GM18858 (cell line): ENCODE measurements at regions not wholly inside any gene's neighbourhood (a gene's known extent, or its start where the extent isn't known, plus 50 kb on each side); places are given as distances from the start of the nearest gene placed in this dataset.

Experiments used
- ATAC-seq: cut with Tn5 transposase; IDR thresholded peaks from one replicate; pipeline ENCODE4 v1.9.1; 2021; ENCODE audit not compliant: unreplicated experiment

DNA sequence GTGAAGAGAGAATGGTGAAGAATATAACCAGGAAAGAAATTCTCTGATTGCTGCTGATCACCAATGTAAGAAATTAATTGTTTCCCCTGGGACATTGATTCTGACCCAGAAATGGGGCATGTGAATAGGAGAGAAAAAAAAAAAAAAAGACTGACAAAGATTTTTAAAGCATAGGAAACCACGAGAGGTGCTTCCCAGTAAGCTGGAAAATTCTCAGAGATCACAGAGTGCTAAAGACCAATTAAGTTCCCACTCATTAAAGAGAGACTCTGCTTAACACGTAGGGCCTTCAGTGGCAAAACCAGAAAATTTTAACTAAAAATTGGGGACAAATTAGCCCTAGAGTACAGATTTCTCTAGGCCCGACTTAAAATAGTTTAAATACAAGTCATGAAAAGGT lies 604.4 kb downstream of the ARAP2 start:
- no peak for ATAC-seq

DNA sequence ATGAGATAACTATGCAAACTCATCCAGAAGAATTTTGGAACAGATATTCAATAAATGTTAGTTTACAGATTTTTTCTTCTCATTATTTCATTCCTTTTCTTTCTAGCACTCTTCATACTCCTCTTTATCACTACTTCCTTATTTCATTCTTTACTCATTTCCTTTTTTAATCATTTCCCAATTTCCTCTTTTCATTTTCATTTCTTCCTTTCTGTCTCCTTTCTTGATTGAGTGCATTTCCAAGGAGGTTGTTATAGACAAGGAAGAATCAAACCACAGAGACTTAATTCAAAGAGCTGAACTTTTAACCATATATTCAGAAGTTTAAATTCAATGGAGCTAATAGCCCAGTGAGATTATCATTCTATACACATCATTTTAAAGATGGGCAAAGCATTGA lies 600.7 kb downstream of the ARAP2 start:
- ATAC-seq = no peak

DNA sequence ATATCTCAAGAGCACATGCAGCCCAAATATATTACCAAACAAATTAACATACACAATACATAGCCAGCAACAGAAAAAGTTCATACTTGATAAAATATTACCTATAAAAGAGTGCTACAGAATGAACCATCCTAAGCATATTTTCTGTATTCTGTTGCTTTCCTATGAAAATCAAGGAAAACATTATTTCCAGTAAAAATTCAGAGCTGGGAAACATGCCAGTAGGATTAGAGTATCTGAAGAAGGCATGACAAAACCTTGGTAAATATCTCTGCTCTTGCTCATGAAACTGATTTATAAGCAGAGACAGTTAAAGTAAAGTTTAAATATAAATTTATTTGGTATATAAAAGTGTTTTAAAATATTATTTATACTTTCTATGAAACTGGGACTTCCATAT lies 599.7 kb downstream of the ARAP2 start:
- ATAC-seq = no peak

DNA sequence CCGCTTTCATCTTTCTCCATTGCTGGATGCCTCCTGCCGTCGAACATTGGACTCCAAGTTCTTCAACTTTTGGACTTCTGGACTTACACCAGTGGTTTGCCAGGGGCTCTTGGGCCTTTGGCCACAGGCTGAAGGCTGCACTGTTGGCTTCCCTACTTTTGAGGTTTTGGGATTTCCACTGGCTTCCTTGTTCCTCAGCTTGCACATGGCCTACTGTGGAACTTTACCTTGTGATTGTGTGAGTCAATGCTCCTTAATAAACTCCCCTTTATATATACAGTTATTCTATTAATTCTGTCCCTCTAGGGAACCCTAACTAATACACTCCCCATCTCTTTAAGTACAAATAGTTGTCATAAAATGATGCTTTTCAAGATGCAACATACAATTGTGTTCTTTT lies 595.3 kb downstream of the ARAP2 start:
- no peak for ATAC-seq

DNA sequence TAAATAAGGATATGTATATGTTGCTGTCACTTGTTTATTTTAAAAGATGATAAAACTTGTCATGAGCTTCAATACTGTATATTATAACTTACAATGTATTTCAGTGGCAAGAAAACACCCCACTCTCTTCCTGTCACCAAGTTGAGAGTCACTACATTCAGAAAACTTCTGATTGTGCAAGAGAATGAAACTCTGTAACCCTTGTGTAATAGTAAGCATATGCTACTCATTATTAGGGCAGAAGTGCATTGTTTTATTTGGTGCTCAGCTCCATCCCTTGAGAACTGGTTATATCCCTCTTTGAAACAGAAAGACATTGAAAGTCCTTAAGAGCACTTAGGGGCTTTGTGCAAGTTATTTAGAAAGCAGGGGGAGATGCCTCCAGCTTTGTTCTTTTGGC lies 594.5 kb downstream of the ARAP2 start:
- ATAC-seq = no peak

DNA sequence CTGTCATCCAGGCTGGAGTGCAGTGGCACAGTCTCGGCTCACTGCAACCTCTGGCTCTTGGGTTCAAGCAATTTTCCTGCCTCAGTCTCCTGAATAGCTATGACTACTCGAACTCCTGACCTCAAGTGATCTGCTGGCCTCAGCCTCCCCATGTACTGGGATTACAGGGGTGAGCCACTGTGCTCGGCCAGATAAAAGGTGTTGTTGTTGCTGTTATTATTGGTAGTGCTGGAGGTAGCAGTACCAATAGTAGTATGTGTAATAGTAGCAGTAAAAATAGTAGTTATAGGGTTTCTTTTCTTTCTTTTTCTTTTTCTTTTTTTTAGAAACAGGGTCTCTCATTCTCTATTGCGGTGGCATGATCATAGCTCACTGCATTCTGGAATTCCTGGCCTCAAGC lies 592.1 kb downstream of the ARAP2 start:
- no peak for ATAC-seq

DNA sequence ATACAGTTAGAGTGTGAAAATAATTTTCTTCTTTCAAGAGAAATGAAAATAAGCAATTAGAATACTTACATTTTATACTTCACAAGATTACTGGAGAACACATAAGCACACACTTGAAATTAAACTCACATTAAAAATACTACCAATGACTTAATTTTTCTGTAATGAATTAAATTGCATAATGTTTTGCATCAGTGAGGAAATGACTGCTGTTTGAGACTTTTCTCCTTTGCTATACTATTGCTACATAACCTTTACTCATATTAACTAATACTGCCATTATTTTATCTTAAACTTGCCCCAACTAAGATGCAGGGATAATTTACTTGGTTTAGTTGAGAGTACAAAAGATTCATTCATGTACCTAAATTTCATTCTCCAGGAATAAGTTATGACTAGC lies 590.9 kb downstream of the ARAP2 start:
- ATAC-seq = no peak

DNA sequence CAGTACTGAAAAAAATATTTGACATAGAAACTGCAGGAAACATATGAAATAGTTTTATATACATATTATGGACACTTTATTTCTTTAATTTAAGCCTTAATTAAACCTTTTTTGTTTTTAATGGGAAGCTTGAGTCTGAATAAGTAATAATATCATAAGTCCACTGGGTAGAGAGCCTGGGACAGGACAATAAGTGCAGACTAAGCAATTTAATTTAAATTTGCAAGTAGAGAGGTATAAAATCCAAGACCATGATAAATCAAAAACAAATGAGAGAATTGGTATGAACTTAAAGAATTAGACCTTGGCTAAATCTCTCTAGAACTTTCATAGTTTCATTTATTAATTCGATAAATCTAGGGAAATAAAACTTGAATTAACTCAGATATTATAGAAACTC lies 571.2 kb downstream of the ARAP2 start:
- ATAC-seq = no peak

DNA sequence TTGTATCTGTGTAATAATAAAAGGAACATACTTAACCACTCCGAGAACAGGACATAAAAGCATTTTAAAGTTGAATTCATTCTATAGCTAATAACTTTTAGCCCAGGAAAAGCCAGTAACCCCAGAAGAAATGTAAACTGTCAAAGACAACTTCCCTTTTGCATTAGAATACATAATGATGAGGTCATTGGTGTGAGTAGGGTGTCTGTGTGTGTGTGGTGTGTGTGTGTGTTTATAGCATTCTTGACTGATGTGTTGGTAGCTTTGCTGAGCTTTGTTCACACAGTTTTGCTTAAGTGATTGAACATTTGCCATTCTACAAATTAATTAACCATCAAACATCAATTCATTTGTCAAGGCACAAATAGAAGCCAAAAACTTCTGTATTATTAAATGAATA lies 559.6 kb downstream of the ARAP2 start:
- no peak for ATAC-seq

DNA sequence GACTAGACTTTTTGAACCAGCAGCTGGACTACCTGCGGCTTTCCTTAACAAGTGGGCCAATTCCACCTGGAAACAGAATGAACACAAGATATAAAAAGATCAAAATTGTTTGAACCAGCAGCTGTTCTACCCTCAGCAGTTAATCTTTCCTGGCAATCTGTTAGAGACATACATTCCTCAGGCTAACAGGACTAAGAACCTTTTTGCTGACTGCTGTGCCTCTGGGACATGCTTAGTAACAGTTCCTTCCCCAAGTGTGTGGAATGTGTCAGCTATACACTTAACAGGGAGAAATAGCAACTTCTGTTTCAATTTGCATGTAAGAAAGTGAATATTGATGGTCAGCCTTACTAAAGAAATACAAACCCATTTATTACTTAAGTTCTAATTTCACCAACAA lies 554.4 kb downstream of the ARAP2 start:
- ATAC-seq = no peak

DNA sequence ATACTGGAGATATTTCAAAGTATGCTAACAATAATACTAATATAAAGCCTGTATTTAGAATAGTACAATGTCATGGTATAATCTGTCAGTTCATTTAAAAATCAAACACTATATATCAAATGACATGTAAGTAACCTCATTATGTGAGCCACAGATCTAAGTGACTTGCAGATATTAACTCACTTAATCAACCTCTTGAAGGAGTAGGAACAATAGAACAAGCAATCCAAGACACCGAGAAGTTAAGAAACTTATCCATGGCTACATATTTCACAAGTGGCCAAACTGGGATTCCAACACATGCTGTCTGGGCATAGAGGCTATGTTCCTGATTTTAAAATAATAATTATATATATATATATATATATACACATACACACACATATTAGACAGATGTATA lies 554.0 kb downstream of the ARAP2 start:
- ATAC-seq = no peak

DNA sequence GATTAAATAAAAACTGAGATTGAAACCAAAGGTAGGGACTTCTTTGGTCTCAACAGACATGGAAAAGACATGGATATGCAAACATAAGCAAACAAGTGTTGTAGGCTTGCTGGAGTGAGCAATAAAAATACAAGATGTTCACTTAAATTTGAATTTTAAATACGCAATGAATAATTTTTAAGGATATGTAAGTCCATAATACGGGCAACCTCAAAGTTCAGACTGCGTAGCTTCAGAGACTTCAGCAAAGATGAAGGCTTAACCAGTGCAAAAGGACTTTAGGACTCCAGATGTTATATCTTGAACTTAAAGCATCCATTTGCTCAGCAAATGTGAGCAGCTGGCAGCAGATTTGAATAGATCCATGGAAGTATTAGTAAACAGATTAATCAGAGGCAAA lies 549.3 kb downstream of the ARAP2 start:
- ATAC-seq = no peak

DNA sequence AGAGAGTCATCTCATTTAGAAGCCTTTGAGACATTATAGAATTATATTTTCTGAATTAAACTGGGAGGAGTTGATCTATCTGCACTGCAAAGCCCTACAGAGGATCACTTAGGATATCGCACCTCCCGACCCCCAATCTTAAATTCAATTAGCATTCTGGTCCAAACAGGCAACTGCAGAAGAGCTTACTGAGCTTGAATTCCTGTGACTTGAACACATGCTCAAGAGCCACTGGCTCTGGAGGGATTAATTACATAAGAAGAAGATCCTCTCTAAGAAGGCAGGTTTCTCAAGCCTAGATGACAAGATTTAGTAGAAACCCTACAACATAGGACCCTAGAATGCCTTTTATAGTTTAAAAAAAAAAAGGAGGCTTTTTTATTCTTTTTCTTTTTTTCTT lies 548.9 kb downstream of the ARAP2 start:
- ATAC-seq = no peak

DNA sequence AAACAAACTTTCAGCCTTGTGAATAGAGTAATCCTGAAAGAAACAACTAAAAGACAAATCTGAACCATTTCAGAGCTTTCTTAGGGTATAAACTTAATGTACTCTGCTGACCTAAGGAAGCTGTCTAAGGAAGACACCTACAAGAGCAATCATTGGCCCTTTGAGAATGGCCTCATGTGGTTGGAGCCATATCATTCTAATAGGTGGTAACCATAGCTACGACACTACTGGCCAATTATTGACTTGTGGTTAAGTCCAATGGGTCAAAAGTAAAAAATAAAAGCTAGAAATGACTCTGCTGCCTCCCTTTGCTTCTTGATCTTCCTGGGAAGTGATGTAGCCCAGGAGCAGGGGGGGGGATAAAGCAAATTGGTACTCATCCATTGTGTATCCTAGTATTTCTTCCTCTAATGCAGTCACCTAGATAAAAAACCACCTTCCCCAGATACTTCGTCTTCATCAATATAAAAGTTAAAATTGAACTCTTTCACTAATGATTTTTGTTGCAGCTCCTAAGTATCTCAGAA lies 547.0 kb downstream of the ARAP2 start:
- ATAC-seq = peak; percentile 73

DNA sequence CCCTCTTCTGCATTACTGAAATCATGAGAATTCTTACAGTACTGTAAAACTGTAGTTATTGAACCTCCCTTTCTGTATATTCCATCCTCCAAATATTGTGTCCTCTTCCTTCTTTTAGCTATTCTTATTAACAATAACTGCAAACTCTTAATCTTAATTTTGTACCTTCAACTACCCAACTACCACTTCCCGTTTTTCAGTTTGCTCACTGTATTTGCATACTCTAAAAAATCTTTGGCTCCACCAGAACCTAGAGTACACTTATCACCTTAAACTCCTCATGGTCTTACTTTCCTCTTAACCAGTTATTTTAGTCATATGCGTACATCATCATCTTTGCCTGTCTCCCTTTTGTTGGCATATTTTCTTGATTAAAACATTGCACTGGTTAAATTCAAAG lies 543.7 kb downstream of the ARAP2 start:
- no peak for ATAC-seq

DNA sequence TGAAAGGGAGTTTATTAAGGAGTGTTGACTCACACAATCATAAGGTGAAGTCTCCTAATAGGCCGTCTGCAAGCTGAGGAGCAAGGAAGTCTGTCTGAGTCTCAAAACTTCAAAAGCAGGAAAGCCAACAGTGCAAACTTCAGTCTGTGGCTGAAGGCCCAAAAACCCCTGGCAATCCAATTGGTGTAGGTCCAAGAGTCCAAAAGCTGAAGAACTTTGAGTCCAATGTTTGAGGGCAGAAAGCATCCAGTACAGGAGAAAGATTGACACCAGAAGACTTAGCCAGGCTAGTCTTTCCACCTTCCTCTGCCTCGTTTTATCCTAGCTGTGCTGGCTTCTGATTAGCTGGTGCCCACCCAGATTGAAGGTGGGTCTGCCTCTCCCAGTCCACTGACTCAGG lies 535.2 kb downstream of the ARAP2 start:
- no peak for ATAC-seq

DNA sequence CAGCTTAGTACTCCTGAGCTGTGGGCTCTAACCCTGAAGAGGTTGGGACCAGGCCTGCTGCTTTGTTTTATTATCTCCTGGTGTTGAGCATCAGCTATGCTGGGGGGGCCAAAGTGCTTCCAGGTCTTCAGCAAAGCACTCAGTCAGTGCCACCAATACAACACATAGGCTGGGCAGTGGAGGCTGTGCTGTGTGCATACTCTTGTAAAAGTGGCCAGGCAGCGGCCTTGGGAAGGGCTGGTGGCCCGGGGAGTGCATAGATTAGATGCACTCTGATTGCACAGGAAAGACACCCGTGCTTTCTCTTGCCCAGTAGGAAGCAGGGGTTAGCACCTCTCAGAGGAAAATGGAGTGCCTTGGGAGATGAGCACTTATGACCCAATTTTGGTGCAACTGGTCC lies 534.0 kb downstream of the ARAP2 start:
- ATAC-seq = no peak

DNA sequence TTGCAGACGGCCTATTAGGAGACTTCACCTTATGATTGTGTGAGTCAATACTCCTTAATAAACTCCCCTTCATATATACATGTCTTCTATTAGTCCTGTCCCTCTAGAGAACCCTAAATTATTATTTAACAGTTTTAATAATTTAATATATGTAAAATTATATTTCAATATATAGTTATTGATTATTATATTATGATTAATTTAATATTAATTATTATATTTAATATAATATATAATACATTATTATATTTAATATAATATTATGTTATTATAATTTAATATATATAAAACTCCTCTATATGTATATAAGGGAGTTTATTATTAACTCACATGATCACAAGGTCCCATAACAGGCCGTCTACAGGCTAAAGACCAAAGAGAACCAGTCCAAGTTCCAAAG lies 533.2 kb downstream of the ARAP2 start:
- no peak for ATAC-seq

DNA sequence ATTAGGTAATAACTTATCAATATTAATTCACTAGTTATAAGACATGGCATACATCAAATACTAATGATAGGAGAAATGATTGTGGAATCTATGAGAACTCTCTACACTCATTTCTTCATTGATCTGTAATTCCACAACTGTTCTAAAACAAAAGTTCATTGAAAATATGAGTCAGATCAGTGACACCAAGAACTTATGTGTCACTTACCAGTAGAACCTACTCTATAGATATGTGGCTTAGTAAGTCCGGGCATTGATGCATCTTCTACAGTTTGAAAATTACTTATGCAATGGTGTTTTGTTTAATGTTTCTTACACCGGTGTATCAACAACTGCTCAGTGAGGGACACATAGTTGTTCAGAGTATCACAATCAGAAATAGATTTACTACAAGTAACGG lies 520.3 kb downstream of the ARAP2 start:
- ATAC-seq = no peak

DNA sequence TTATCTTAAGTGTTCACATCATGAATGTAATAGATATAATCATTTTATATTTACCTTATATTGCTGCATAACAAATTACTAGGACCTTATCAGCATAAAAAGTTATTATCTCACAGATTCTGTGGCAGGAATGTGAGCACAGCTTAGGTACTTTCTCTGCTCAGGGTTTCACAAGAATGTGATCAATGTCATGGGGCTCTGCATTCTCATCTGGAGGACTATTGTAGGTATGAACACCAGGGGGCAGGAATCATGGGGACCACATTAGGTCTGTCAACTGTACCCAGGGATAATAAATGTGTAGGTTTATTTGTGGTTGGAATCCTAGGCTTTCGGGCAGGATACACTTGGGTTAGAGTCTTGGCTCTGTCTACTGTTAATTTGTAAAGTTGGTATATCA lies 519.2 kb downstream of the ARAP2 start:
- ATAC-seq = no peak

DNA sequence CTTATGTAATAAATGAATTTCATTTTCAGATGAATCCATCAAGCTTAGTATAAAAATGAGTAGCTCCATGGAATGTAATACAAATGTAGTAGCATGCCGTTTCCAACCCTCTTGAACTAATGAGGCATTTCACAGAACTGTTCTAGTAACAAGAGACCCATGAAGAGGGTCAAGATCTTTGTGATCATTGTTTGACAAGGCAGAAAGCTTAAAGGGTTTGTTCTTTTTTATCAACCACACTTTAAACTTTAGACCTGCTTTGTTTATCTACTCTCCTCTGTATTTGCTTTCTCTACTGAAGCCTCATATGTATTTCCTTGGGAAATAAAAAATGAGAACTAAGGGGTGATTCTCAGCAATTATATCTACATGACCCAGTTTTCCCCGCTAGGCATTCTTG lies 513.9 kb downstream of the ARAP2 start:
- ATAC-seq = no peak

DNA sequence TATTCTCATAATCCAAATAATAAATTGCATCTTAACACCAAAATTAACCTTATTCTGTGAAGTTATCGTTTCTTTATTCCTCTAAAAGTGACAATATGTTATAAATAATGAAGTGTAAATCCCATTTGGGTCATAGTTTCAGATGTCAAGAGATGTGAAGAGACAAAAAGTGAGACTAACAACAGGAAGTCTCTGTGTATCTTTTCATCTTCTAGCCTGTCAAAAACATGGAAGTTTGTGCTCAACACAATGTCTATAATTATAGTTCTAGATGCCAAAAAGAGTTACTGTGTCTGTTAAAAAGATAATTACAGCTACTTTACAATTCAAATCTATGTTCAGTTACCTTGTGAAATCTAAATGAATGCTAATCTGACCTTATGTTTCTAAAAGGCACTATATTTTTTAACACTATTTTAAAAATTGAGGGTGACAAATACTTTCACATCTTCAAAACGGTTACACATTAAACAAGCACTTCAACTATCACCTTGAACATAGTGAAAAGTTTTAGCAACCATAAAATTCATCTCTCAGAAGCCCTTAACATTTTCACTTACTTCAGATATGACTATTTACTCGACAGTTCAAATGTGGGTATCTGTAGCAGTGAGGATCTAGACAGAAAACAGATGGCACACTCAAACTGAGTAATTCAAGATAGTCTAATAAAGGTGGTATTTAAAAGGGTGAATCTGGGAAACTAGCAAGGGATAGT lies 509.8 kb downstream of the ARAP2 start:
- ATAC-seq = peak; percentile 50

DNA sequence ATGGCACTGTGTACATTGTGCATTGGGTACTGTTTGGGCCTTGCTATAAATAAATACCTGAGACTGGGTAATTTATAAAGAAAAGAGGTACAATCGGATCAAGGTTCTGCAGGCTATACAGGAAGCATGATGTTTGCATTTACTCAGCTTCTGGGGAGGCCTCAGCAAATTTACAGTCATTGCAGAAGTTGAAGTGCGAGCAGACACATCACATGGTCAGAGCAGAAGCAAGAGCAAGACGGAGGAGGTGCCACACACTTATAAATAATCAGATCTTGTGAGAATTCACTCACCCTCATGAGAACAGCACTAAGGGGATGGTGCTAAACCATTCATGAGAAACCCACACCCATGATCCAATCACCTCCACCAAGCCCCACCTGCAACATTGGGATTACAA lies 505.0 kb downstream of the ARAP2 start:
- ATAC-seq = peak; percentile 48
